ENCODE measurements at regions not wholly inside any gene's neighbourhood (a gene's known extent, or its start where the extent isn't known, plus 50 kb on each side); places are given as distances from the start of the nearest gene placed in this dataset.
"Not testable (repeated sequence)": the region's sequence is repeated elsewhere in the genome, so short reads cannot be mapped to it uniquely, and the experiment has no call there.

DNA sequence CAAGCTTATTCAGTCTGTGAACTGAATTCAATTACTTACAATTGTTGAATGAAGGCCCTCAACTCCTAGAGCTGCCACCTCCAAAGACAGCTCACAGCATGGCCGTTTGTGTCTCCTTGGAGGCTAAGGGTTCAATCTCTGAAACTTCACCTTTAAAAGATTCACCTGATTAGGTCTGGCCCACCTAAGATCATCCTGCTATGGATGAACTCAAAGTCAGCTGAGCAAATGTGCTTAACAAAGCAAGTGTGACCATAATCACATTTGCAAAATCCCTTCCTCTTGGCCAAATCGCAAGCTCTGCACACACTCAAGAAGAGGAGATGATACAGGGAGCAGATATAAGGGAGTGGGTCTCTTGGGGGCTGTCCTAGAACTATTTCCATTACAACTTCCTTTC lies 105.0 kb upstream of the FAM90A1 start:
- not testable (repeated sequence) for TF ChIP-seq POLR2A, POLR2AphosphoS5 (IDR thresholded peaks at IDR 0.05)
- TF ChIP-seq, protein P1, sequence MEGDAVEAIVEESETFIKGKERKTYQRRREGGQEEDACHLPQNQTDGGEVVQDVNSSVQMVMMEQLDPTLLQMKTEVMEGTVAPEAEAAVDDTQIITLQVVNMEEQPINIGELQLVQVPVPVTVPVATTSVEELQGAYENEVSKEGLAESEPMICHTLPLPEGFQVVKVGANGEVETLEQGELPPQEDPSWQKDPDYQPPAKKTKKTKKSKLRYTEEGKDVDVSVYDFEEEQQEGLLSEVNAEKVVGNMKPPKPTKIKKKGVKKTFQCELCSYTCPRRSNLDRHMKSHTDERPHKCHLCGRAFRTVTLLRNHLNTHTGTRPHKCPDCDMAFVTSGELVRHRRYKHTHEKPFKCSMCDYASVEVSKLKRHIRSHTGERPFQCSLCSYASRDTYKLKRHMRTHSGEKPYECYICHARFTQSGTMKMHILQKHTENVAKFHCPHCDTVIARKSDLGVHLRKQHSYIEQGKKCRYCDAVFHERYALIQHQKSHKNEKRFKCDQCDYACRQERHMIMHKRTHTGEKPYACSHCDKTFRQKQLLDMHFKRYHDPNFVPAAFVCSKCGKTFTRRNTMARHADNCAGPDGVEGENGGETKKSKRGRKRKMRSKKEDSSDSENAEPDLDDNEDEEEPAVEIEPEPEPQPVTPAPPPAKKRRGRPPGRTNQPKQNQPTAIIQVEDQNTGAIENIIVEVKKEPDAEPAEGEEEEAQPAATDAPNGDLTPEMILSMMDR (IDR thresholded peaks at IDR 0.05), result not testable (repeated sequence)

Measured in prostate gland (tissue), 2 donors.